ENCODE measurements at regions not wholly inside any gene's neighbourhood (a gene's known extent, or its start where the extent isn't known, plus 50 kb on each side); places are given as distances from the start of the nearest gene placed in this dataset.

- no peak overlapping the region for H3K27ac ChIP-seq (ENCODE audit: low read depth, low read length)
- 88 to 97% (median 89%) methylated on average over 2 of the region's 3 CpGs for WGBS, 3 donors
Measured at GRCh38 chr6:3986241-3986640, 92.7 kb downstream of the FAM217A start.

- 51 to 65% (median 54%) methylated on average over 3 of the region's 3 CpGs for WGBS, 3 donors
- H3K27ac ChIP-seq (ENCODE audit: low read depth, low read length): no peak overlapping the region
Measured at GRCh38 chr6:3987053-3987452, 91.9 kb downstream of the FAM217A start.

DNA sequence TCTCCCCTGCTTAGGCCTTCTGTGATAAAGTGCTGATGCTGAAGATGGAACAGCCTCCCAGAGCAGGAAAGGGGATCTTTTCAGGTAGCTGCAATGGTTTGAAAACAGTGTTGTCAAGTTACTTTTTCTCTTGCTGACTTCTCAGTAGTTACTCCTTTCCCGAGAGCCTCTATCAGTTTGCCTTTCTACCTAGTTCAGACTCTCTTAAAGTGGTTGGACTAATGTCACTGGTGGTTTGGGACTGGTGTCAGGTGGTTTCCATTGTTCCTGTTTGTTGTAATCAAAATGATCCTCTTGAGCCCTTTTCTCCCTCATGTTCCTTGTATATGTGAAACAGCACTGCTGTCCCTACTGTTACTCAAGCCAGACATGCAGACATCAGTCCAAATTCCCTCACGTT lies 91.4 kb downstream of the FAM217A start:
- no peak overlapping the region for H3K27ac ChIP-seq (ENCODE audit: low read depth, low read length)
- WGBS, 3 donors: 85 to 91% (median 88%) methylated on average over 2 of the region's 2 CpGs

DNA sequence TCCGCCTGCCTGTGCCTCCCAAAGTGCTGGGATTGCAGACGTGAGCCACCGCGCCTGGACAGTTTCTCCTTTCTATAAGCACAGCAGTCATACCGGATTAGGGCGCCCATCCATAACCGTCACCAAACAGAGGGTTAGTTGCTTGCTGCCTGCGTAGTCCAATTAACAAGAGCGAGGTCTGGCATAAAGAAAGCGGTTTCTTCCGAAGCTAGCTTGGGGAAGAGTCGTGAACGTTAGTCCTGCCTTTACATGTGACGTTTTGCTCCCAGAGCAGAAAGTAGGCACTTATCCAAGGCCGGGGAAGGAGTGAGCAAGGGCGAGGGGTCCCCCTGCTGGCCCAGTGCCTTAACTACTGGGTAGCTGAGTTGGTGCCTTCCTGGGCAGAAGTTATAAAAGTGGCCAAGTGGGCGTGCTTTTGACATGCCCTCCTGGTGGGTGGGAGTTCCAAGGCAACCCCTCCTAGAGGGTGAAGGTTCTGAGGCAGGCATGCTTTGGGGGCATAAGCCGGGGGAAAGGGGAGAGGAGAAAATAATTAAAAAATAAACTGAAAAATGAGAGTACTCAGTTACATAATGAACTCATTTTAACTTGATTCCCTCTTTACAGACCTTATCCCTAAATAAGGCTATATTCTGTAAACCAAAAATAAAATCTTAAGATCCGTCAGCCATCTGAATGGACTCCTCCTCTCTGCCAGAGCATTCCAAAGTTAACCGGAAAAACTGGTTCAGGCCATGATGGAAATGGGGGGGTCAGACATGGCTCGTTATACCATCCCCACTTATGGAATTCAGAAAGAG lies 88.0 kb downstream of the FAM217A start:
- no peak overlapping the region for H3K27ac ChIP-seq (ENCODE audit: low read depth, low read length)
- 15 to 21% (median 21%) methylated on average over 21 of the region's 21 CpGs for WGBS, 3 donors

GRCh38 chr6:3991941-3992340 lies 87.0 kb downstream of the FAM217A start:
- 82 to 91% (median 85%) methylated on average over 4 of the region's 4 CpGs for WGBS, 3 donors

GRCh38 chr6:3996349-3996748 lies 82.6 kb downstream of the FAM217A start:
- H3K27ac ChIP-seq (ENCODE audit: low read depth, low read length): no peak overlapping the region
- 95 to 98% (median 97%) methylated on average over 4 of the region's 4 CpGs for WGBS, 3 donors

More at GRCh38 chr6:3991941-3992340, 87.0 kb downstream of the FAM217A start:
- H3K27ac ChIP-seq (ENCODE audit: low read depth, low read length): no peak overlapping the region

DNA sequence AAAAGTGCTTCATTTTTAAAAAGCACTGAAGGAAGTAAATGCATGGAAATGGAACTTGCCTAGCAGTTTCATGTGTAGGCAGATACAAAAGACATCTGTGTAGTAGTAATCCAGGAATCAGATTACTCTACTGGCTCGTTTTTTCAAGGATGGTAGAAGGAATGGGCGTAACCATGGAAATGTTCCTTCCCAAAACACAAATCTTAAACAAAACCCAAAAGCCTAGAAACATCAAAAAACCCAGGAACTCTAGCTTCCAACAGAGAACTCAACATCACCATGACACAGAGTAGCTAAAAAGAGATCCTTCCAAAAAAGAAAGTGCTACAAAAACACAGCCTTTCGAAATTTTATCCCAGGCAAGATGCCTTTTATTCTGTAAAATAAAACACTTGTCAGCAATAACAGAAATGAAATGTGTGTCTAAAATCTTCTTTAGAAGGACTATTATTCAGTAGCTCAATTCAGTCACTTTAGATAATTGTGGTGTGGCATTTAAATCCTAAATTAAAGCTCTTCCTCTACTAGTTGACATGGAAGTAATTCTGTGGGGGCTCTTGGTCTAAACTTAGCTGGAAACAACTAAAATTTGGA lies 81.7 kb downstream of the FAM217A start:
- WGBS, 3 donors: 53 to 81% (median 54%) methylated on average over 3 of the region's 3 CpGs
- no peak overlapping the region for H3K27ac ChIP-seq (ENCODE audit: low read depth, low read length)

DNA sequence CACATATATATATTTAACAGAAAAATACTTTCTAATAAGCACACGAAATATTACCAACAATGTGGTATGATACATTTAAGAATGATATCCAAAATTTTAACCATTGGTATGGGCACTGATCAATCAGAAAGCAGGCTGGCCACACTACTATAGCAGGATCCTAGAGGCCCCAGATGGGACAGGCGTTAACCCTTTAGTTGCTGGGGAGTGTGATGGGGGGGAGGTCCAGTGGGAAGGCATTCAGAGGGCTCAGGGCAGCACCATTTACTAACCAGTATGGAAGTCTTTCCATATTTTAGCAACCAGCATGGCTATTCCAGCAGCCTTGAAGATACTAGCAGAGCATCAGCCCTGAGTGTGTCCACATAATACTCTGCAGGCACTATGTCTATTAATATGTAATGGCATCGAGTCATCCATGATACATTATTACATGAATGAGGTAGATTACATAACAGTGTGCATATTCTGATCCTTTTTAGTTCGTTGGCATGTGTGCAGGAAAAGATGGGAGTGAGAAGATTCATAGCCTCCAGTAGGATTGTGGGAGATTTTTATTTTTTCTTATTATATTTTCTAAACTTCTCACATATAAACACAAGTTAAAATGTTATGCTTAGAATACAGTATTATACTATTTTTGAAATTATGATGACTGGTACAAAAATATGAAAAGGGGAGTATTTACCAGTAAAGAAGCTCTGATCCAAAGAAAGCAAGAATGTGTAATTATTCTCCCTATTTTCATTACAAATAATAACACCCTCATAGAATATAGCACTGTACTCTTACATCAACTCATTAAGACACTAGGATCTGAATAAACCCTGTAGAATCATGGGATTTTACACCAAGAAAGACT lies 78.9 kb downstream of the FAM217A start:
- 84 to 90% (median 87%) methylated on average over 4 of the region's 4 CpGs for WGBS, 3 donors
- H3K27ac ChIP-seq (ENCODE audit: low read depth, low read length): no peak overlapping the region

DNA sequence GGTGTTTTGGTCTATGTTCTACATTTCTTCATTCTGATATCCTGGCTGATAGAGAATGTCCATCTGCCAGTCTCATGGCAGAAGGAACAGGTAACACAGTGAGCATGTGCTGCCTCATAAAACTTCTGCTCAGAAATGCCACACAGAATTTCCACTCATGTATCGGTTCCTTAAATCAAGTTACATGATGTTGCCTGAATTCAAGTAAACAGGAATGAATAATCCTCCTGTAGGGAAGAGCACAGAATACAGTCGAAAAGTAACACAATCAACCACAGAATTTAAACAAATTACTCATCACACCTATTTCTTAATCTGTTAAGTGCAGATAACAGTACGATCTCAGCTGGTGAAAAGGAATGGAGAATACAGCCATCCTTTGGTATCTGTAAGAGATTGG lies 74.7 kb downstream of the FAM217A start:
- H3K27ac ChIP-seq (ENCODE audit: low read depth, low read length): no peak overlapping the region
- WGBS, 3 donors: 80 to 88% (median 86%) methylated on average over 3 of the region's 3 CpGs

- 68 to 84% (median 81%) methylated on average over 3 of the region's 3 CpGs for WGBS, 3 donors
- H3K27ac ChIP-seq (ENCODE audit: low read depth, low read length): no peak overlapping the region
Measured at GRCh38 chr6:4008324-4009047, 70.5 kb downstream of the FAM217A start.

DNA sequence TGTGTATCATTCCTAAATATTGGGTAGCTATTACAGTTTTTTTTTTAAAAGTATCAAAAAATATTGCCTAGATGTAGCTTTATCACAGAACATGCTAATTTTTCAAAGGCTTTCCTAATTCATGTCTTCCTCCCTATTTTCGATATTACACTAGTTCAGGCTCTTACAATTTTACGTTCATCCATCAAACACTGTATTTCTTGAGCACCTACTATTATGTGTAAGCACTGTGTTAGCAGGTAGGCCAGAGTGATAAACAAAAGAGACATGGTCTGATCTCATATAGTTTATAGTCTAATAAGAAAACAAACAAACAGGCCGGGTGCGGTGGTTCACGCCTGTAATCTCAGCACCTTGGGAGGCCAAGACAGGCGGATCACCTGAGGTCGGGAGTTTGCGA lies 69.5 kb downstream of the FAM217A start:
- H3K27ac ChIP-seq (ENCODE audit: low read depth, low read length): no peak overlapping the region
- WGBS, 3 donors: 91 to 96% (median 93%) methylated on average over 8 of the region's 8 CpGs

DNA sequence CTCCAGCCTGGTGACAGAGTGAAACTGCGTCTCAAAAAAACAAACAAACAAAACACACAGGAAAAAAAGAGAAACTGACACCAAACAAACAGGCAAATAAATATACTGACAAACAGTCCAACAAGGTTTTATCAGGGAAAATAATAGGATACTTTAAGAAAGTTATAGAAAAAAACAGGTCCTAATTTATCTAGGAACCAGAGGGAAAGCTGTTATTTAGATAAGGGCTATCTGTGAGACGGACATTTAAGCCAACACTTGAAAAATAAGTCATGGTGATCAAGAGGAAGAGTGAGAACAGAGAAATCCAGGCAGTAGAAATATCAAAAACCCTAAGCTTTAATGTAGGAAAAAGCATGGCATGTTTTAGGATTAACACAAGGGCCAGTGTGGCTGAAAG lies 68.9 kb downstream of the FAM217A start:
- no peak overlapping the region for H3K27ac ChIP-seq (ENCODE audit: low read depth, low read length)
- whole genome bisulfite sequencing, 3 donors: 69 to 75% (median 72%) methylated on average over 2 of the region's 2 CpGs

DNA sequence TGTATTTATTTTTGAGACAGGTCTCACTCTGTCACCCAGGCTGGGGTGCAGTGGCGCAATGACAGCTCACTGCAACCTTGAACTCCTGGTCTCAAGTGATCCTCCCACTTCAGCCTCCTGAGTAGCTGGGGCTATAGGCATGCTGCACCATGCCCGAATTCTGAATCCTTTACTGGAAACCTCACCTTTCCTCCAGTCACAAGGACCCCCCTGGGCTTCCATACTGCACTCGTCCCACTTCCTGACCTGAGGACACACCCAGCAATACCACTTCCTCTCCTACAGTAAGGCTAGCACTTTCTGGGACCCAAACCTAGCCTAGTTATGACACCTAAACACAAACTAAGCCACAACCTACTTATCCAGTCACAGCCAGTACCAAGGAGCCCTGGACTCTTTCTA lies 68.2 kb downstream of the FAM217A start:
- 50 to 89% (median 51%) methylated on average over 3 of the region's 3 CpGs for WGBS, 3 donors

DNA sequence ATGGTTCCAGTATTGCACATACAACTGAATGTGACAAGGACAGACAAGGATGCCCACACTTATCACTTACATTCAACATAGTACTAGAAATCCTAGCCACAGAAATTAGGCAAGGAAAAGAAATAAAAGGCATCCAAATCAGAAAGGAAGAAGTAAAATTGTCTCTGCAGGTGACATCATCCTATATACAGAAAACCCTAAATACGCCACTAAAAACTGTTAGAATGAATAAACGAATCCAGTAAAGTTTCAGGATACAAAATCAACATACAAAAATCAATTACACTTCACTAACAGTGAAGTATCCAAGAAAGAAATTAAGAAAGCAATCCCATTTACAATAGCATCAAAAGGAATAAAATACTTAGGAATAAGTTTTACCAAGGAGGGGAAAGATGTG lies 66.1 kb downstream of the FAM217A start:
- no peak overlapping the region for H3K27ac ChIP-seq (ENCODE audit: low read depth, low read length)
- 69 to 92% (median 69%) methylated on average over 2 of the region's 2 CpGs for WGBS, 3 donors

More for the DNA sequence above, 68.2 kb downstream of the FAM217A start:
- H3K27ac ChIP-seq (ENCODE audit: low read depth, low read length): no peak overlapping the region

DNA sequence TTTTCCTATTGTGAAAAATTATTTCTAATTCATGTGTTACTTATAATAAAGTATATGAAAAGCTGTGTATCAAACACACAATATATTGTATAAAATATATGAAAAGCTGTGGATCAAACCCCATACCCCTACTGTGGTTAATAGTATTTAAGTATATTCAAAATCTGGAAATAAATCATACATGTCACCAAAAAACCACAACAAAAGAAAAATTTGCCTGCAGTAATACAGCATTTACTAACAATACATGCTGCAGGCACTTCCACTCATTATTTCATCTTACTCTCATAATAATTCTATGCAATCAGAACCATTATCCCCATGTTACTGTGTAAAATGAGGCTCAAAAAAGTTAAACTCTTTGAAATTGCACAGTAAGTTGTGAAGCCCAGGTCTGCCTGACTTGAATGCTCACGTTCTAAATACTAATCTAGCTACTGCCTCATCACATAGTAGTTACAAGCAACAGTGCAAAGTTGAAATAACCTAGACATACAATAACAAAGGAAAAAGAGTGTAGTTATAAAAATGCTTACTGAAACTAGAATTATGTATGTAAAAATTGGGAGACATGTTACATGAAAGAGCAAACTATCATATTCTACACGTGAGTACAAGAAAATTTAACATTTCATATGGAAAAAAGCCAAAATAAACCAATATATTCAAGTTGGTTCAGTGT lies 61.7 kb downstream of the FAM217A start:
- no peak overlapping the region for H3K27ac ChIP-seq (ENCODE audit: low read depth, low read length)
- WGBS, 3 donors: 8 to 12% (median 10%) methylated on average over 2 of the region's 2 CpGs

- peak overlapping the region; percentile 97 for H3K27ac ChIP-seq (ENCODE audit: low read depth, low read length)
- 1% methylated on average over 9 of the region's 9 CpGs for WGBS, 3 donors
Measured at GRCh38 chr6:4017834-4018170, 61.1 kb downstream of the FAM217A start.

DNA sequence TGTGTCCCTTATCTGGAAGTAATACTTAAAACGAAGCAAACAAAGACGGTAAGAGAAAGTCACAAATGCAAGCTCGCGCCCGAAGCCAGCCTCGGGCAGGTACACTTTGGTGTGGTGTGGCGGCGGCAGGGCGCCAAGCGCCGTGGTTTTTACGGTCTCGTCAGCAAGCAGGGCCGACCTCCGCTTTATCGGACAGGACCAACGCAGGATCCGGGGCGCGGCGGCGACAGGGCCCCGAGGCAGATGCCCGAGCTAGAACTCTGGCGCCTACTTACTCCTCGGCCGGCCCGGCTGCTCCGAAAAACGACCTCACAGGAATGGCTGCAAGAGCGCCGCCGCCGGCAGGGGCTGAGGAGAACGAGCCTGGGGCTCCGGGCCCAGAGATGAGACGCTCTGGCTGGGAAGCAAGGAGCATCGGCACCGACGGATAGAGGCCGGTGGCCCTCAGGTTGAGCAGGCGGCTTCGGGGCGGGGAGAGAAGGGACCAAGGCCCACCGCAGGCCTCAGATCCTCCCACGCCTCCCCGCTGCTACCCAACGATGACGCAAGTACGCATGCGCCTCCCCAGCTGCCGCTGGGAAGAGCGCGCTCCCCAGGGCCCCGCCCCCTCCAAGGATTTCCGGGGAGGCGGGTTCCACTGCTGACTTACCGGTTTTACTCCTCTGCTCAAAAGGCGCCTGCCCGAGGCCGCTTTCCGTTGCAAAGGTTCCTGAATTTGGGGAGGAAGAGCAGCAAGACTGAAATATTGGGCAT lies 60.6 kb downstream of the FAM217A start:
- peak overlapping the region; percentile 97 for H3K27ac ChIP-seq (ENCODE audit: low read depth, low read length)
- 0 to 1% (median 0%) methylated on average over 60 to 62 of the region's 62 CpGs for WGBS, 3 donors

Data from adipose tissue (tissue), 3 donors.